GM19467 (cell line): ENCODE measurements at regions not wholly inside any gene's neighbourhood (a gene's known extent, or its start where the extent isn't known, plus 50 kb on each side); places are given as distances from the start of the nearest gene placed in this dataset.
"Not testable (repeated sequence)": the region's sequence is repeated elsewhere in the genome, so short reads cannot be mapped to it uniquely, and the experiment has no call there.

ENCODE experiments used
- ATAC-seq: cut with Tn5 transposase; IDR thresholded peaks from one replicate; pipeline ENCODE4 v1.9.1; 2021; ENCODE audit warnings: mild to moderate bottlenecking, moderate library complexity; ENCODE audit not compliant: unreplicated experiment

- ATAC-seq: no peak
Measured at GRCh38 chr17:27200476-27200875, 93.4 kb upstream of the WSB1 start.

DNA sequence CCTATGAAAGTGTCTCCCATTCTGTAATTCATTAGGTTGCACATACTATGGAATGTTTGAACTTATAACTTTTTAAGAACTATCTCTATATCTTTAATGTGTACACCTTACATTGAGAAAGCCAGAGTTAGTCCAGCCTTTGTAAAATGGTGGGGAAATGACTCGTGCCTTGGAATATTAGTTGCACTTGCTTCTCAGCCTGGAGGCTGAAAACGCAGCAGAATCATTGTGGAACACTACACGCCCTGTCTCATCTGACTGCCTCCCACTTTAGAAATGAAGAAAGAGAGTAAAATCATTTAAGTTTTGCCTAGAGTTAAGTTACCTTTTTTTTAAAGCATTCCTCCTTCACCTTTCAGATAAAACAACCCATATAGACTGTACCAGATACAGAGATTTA lies 90.7 kb upstream of the WSB1 start:
- no peak for ATAC-seq

DNA sequence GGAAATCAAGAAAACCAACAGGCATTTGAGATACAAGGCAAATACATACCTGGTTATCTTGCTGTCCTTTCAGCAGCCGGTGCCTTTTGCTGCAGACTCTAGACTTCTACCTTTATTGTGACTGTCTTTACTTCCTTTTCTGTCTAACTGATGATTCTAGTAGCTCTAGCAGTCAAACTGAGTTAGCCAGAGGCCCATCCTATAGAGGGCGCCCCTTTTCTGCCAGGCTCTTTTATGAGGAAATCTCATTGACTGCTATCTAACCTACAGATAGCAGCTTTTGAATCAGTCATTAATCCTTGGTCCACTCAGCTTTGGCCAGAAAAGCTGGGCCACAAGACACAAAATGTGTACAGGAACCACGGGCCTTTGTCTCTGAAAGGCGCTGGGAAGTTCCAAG lies 87.5 kb upstream of the WSB1 start:
- ATAC-seq: no peak

DNA sequence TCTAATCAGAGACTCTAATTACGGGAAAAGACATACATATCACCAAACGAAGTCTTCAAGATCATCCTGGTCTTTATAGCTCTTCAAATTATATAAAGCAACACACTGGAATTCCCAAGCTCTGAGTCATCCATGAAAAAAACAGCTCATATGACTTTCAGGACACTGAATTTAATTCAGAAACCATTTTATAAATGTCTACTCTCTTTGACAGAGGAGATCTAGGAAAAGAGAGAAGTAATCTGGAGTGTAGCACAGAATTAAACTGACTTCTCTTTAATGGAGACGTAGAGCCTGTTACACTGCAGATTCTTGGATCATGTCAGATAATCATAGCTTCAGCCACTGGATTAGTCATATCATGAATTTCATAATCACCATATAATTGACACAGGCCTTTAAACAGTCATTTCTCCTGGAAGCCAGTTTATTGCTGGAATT lies 86.8 kb upstream of the WSB1 start:
- no peak for ATAC-seq

DNA sequence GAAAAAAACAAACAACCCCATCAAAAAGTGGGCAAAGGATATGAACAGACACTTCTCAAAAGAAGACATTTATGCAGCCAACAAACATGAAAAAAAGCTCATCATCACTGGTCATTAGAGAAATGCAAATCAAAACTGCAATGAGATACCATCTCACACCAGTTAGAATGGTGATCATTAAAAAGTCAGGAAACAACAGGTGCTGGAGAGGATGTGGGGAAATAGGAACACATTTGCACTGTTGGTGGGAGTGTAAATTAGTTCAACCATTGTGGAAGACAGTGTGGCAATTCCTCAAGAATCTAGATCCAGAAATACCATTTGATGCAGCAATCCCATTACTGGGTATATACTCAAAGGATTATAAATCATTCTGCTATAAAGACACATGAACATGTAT lies 85.5 kb upstream of the WSB1 start:
- ATAC-seq: not testable (repeated sequence)

GRCh38 chr17:27209316-27209715 lies 84.6 kb upstream of the WSB1 start:
- no peak for ATAC-seq

DNA sequence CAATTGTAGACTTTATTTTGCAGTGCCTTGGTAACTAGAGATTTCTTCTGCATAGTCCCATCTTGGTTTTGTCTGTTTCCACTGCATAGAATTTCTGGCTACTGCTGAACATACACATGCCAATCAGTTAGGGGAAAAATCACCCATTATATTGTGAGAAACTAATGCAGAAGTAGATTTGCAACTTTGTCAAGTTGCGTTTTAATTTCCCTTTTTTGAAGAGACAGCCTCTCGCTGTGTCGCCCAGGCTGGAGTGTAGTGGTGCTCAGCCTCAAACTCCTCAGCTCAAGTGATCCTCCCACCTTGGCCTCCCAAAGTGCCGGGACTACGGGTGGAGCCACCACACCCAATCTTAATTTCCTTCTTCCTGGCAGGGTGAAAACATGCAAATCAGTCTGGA lies 83.1 kb upstream of the WSB1 start:
- ATAC-seq: not testable (repeated sequence)

GRCh38 chr17:27216836-27217235 lies 77.1 kb upstream of the WSB1 start:
- ATAC-seq: no peak

DNA sequence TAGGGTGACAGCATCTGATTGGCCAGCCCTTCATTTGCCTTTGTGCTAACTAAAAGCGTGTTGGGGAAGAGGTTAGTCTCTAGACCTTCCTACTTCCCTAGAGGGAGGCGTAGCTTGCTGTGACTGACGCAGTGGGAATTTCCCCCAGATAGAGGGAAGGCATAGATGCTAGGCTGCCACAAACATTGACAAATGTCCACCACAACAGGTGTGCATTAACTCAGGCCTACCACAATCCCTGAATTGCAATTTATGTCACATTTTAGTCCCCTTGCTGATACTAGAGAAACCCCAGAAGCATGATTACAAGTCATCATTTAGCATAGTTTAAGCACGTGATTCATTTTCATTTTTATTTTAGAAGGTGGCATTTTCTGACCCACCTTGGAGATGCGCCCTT lies 76.3 kb upstream of the WSB1 start:
- ATAC-seq: peak; percentile 71

DNA sequence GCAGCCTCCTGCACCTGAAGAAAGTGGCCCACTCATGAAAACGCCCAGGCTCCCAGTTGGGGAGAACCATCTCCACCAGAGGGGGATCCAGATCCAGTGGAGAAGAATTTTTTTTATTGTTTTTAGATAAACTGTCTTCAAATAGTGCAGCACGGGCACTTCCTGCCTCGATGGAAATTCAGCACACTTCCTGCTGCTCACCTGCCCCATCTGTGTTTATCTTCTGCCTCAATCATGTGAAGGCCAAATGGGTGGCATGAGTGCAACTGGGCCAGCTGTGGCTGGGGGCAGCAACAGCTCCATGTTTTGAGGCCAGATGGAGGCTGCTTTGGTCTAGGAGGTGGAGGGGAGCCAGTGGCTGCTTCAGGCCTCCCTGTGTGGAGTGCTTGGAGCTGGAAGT lies 75.9 kb upstream of the WSB1 start:
- peak; percentile 3 for ATAC-seq

DNA sequence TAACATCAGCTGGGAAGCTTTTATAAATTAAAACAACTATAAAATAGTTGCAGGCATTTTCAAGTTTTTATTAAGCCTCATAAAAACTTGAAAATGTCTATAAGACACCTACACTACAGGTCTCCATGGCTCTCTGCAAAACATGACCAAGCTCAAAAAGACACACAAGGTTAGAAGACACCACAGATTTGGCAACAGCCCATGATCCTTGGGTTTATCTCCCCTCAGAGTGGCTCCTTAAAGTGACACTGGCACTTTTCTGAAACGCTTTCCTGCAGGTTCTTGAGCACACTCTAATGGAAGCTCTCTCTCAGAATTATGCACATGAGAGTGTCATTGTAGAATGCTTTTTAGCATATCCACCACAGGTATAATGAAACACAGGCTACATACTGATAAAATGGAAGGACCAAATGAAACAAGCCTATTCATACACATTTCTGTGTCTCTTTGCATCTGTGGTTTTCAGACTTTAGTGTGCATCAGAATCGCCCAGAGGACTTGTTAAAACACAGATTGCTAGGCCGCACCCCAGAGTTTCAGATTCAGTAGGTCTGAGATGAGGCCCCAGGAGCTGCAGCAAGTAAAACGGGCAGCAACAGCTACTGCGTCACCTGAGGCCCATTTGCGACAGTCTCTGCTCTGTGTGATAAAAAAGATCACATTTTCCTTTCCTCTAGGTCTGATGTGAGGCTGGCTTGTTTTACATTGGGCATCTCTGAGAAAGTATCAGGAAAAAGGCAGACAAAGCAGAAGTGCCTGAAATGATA lies 75.0 kb upstream of the WSB1 start:
- ATAC-seq: peak; percentile 63

DNA sequence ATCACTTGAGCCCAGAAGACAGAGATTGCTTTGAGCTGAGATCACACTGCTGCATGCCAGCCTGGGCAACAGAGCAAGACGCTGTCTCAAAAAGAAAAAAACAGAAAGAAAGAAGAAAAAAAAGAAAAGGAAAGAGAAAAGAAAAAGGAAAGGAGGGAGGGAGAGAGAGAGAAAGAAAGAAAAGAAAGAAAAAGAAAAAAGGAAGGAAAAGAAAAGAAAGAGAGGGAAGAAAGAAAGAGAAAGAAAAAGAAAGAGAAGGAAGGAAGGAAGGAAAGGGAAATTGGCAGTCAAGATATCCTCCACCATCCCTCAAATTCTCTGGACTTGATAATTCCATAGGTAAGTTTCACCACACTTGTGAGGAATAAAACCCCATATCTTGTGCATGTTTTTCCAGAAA lies 71.4 kb upstream of the WSB1 start:
- no peak for ATAC-seq

DNA sequence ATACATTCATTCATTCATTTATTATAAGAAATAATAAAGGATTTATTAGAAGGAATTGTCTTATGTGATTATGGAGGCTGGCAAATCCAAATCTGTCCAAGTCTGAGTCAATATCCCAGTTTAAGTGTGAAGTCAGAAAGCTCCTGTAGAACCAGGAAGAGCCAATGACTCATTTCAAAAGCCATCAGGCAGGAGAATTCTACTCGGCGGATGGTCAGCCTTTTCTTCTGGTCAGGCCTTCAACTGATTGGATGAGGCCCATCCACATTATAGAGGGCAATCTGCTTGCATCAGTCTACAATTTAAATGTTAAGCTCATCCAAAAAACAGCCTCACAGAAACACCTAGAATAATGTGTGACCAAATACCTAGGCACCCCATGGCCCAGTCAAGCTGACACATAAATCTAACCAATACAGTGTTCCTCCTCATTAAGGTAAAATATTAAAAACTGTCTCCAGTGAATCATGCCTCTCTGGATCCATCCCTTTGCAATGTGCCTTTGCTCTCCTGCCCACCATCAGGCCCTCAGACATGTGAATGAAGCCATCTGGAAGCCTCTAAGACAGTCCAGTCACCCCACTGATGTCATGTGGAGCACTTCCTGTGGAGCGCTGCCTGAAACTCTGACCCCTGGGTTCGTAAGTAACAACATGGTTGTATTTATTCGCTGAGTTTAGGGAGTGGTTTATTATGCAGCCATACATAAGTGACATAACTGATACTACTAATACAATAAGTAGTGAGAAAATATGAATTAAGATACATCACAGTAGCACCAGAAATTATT lies 69.2 kb upstream of the WSB1 start:
- ATAC-seq: no peak

DNA sequence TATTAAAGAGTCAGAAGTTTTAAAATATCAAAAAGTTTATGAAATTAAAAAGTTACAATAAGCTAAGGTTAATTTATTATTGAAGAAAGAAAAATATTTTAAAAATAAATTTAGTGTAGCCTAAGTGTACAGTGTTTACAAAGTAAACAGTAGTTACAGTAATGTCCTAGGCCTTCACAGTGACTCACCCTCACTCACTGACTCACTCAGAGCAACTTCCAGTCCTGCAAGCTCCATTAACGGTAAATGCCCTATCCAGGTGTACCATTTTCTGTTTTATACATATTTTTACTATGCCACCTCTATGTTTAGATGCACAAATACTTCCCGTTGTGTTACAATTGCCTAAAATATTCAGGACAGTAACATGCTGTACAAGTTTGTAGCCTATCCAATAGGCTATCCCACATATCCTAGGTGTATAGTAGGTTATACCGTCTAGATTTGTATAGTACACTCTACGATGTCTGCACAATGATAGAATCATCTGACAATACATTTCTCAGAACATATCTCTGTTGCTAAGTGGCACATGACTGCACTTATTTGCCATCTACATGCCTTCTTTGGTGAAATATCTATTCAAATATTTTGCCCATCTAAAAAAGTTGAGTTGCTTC lies 67.2 kb upstream of the WSB1 start:
- ATAC-seq: no peak

DNA sequence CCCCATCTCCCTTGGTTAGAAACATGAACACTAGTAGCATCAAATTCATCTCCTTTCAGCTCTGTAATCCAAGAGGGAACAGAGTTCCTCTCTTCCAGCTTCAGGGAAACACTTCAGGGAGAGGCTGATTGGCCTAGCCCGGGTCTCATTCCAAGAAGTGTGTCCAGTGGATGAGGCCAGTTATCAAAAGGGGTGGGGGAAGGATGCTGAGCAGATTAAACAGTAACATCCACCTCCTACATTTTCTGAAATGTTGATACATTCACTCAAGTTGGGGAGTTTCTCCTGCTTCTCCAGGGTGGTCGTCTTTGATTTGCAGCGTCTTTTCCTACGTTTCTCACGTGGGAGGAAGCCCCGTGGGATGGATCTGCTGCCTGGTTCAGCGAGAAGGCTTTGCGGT lies 62.9 kb upstream of the WSB1 start:
- no peak for ATAC-seq

DNA sequence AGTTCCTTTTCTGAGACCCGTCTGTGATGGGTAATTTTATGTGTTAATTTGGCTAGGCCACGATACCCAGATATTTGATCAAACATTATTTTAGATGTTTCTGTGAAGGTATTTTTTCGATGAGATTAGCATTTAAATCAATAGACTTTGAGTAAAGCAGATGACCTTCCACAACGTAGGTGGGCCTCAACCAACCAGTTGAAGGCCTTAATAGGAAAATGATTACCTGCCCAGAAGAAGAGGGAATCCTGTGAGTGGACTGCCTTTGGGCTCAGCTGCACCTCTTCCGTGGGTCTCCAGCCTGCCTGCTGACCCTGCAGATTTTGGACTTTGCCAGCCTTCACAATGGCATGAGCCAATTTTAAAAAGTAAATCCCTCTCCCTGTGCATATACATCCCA lies 61.6 kb upstream of the WSB1 start:
- no peak for ATAC-seq

DNA sequence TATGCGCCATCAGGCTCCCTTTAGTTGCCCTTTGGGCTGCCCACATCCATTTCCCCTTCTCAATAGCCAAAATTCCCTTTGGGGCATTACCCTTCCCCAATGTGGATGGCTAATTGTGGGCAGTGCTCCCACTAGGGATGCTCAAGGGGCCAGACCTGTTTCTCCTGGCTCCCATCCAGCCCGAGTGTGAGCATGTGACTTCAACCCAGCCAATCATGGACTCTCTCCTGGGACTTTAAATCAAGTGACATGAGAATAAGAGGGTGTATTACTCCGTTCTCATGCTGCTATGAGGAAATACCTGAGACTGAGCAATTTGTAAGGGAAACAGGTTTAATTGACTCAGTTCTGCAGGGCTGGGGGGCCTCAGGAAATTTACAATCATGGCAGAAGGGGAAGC lies 60.9 kb upstream of the WSB1 start:
- ATAC-seq: no peak

- no peak for ATAC-seq
Measured at GRCh38 chr17:27233776-27234175, 60.1 kb upstream of the WSB1 start.

DNA sequence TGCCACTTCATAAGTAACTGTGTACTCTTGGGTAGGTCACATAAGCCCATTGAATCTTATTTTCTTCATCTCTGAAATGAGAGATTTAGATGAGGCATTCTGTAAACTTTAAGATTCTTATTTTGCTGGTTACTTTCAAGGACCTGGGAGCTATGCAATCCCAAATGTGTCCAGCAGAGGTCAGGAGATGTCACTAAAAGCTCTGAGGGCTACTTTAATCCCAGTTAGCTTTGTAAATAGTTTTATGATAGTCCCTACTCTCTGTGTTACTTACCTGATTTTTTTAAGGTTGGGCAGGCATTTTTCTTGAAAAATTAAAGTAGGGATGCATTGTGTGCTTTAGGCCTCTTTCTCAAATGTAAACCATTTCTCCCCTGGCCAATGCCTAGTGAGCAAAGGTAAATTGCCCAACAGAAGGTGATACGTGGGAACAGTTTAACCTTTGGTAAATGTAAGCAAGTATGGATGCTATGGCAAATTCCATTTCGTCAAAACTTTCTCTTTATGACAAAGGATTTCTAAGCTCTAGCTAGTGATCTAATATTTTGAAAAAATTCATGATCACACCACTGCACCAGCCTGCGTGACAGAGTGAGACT lies 57.1 kb upstream of the WSB1 start:
- ATAC-seq: no peak

- no peak for ATAC-seq
Measured at GRCh38 chr17:27237890-27238289, 56.0 kb upstream of the WSB1 start.

GRCh38 chr17:27239046-27239445 lies 54.9 kb upstream of the WSB1 start:
- no peak for ATAC-seq

- ATAC-seq: no peak
Measured at GRCh38 chr17:27239584-27239983, 54.3 kb upstream of the WSB1 start.
